ENCODE measurements at regions not wholly inside any gene's neighbourhood (a gene's known extent, or its start where the extent isn't known, plus 50 kb on each side); places are given as distances from the start of the nearest gene placed in this dataset.

- no peak for TF ChIP-seq POLR2A (IDR thresholded peaks at IDR 0.05)
- no peak for TF ChIP-seq CTCF (IDR thresholded peaks at IDR 0.05)
These were observed 108.6 kb upstream of the PPP1R2C start for GRCh38 chrX:42886519-42886918.
